DMS 273 (cell line): ENCODE measurements at regions not wholly inside any gene's neighbourhood (a gene's known extent, or its start where the extent isn't known, plus 50 kb on each side); places are given as distances from the start of the nearest gene placed in this dataset.

ENCODE experiments used
- DNase-seq: peaks from one replicate; lab custom pipeline; 2025; ENCODE audit not compliant: unreplicated experiment; lab: John Stamatoyannopoulos, UW

DNA sequence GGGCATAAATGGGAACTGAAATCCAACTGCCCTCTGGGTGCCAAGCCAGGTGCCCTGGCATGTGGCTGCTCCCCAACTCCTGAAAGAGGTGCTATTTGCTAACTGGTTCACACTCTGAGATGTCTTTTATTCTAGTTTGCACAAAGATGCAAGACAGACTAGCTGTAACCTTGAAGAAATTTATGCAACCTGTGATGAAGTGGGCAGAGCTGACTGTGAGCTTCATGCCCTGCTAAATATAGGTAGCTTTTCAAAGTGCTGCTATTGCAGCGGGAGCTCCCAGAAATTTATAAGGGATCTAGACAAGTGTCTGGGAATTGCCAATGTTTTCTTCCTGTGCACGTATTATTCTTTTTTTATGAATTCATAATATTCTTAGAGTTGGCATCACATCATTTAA, 517.5 kb downstream of the RNF144B start:
- DNase-seq: no peak

DNA sequence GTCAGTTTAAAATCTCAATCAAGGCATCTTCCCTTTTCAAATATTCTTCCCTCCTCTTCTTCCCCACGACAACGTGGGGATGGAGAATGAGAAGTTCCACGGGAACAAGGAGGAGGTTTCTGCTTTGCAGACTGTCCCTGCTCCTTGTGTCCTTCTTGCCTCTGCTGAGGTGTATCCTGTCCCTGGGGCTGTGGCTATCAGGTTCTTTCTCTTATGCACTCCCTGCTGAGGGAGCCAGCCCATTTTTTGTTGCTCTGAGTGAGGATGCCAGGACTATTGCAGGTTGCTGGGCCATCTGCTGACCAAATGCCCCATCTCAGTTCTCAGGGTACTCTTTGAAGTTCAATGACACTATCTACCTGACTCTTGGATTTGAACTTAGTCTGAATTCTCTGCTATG, 533.6 kb downstream of the RNF144B start:
- DNase-seq: peak; percentile 4

DNA sequence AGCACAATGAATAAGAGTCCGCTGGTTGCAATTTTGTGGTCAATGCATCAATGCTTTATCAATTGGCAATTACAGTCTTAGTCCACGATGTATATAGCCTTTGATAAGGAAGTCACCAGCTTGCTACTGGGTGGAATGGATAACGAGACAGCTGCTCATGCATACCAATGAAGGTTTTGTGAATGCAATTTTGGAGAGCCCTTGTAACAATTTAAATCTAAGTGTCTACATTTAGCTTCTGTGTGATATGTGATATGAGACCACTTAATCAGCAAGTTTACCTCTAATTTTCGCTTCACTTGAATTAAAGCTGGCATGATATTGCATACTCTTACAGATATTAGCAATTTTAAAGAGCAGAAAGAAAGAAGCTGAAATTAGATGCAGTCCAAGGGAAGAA, 543.9 kb downstream of the RNF144B start:
- peak; percentile 76 for DNase-seq

GRCh38 chr6:18958146-18958545, 571.0 kb downstream of the RNF144B start:
- DNase-seq: no peak

DNA sequence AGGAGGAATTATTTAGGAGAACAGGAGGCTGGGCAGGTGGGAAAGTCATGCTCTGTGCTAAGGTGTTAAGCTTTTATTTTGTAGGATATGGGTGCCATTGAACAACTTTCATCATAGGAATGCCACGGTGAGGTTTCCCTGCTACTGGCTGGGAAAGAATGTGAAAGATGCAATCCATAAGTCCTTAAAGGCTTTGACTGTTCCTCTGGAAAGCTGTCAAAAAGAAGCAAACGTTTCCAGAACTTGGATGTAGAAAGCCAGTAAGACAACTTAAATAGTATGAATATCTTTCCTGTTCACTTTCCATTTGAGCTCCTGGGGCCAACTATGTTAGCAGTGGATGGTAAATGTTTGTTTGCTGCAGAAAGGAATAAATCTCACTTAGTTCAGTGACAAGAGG, 574.4 kb downstream of the RNF144B start:
- DNase-seq: no peak

DNA sequence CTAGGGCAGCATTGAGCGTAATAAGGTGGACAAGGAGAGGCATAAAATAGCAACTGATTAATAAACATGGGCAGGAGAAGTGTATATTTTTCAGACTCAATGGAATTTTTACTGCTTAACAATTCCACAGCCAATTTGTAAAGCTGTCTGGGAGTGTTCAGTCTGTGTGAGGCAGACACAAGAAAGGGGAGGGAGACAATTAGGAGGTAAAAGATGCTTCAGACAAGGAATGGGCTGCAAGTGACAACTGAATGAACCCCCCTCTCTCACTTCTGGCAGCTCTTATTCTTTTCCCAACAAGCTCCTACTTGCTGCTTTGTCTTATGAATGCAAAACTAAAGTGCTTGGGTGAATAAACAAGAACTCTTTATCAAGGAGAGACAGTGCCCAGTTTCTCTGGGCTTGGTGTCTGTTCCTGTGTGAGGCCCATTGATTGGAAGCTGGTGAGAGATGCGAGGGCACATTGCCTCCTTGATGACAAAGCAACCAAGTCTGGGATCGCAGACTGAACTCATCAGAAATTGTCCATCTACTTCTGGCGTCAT, 575.3 kb downstream of the RNF144B start:
- no peak for DNase-seq

DNA sequence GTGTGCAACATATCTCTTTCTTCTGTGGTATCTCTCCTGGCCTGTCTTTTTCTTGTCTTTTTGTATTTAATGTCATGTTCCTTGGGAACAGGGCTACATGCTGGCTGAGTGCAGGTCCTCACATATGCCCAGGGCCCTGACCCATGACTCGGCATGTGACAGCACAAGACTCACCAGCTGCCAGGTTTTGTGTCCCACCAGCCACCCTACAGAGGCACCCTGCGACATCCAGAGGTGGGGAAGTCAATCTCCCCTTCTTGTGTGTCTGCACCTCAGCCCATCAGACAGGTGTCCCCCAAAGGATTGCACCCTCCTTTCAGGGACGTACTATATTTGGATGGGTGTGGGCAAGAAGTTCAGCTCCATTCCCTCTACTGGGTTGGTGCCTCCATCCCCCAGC, 576.3 kb downstream of the RNF144B start:
- no peak for DNase-seq

- DNase-seq: peak; percentile 46
Measured at GRCh38 chr6:18973251-18973650, 586.1 kb downstream of the RNF144B start.

DNA sequence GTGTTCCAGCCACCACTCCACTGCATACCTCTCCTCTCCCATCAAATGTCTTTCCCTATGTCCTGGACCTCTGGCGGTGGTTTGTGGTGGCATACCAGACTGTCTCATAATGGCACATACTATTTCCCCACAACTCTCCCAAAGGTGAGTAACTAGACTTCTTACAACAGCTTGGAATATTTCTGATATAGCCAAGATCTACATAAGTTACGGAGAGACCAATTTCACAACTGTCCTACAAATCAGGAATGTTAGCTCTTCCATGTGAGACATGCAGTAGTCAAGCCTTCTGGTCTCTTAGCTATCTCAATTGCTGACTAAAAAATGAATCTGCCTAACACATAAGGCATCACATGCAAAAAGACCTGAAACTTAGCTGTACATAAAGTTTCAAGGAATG, 588.9 kb downstream of the RNF144B start:
- no peak for DNase-seq

DNA sequence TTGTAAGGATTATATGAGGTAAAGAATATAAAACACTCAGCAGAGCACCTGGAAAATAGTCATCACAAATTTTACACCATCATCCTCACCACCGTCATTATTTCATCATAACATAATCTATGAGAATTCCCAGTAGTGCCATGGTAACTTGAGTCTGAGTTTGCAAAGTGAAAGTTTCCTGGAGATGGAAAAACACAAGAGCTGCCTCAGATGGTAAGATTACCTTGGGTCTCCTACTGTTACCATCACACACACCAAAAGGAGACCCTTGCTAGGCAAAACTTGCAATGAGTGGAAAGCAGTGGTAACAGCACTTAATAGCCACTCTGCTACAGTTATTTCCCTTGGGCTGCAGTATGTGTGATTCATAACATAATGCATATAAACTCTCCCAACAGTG, 589.8 kb downstream of the RNF144B start:
- no peak for DNase-seq

DNA sequence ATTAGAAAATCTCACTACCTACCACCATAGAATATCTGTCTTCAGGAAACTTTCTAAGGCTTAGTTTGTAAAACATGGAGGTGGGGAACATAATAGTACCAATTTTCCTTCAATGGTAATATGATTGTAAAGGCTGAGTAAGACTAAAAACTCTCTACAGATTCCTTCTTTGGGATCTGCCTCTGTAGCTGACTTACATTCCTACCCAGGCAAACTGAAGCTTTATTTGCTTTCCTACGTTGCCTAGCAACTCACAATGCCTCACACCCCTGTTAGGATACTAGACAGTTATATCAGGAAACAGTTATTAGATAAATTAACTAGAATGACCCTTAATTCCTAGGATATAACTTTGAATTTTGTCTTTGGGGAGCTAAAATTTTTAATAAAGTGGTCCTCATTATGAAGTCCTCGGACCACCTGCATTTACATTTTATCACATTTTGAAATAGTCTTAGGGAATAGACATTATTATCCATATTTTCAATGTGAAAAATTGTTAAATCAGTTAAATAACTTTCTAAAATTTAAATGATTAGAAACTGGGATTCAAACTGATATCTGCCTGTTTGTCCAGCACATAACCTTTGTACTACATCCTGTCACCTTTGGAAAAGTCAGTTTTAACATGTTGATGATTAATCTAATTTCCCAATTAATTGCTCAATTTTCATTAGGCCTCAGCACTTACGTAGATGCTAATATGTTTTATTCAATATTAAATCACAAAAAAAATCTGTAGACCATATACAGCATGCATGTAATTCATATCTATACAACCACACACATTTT, 591.4 kb downstream of the RNF144B start:
- peak; percentile 60 for DNase-seq

DNA sequence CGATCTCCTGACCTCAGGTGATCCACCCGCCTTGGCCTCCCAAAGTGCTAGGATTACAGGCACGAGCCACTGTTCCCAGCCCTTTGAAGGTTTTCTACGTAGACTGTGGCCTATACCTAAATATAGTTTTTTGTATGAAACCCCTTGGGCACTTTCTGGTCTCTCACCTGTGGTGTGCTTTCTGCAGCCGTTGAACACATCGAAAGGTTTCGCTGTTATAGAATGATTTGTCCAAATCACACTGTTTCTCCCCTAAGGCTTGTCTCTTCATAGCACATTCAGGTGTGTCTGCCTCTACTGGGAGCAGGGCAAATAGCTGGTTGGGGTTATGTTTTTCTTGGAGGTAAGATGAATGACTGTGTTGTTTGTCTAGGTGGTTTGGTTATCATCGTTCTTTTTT, 597.9 kb downstream of the RNF144B start:
- DNase-seq: no peak

- no peak for DNase-seq
Measured at GRCh38 chr6:18985996-18986395, 598.8 kb downstream of the RNF144B start.

GRCh38 chr6:18988636-18989035, 601.5 kb downstream of the RNF144B start:
- no peak for DNase-seq

GRCh38 chr6:18990059-18990978, 603.2 kb downstream of the RNF144B start:
- peak; percentile 93 for DNase-seq

GRCh38 chr6:18997375-18997826, 610.3 kb downstream of the RNF144B start:
- peak; percentile 62 for DNase-seq

- DNase-seq: no peak
Measured at GRCh38 chr6:19002976-19003560, 615.9 kb downstream of the RNF144B start.

DNA sequence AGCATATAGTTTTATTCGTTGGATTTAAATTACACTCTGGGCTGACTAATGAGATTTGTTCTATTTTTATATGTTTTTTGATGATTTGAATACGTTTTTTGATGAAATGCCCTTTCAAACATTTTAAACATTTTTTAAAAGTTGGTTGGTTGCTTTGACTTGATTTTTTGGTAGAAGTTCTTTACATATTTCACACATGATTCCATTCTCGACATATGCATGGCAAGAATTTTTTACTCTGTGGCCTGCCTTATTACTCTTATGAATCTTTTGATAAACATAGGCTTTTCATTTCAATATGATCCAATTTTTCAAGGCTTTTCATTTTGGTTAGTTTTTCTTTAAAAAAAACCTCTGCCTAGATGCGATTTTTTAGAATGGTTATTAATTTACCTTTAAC, 617.0 kb downstream of the RNF144B start:
- DNase-seq: no peak

DNA sequence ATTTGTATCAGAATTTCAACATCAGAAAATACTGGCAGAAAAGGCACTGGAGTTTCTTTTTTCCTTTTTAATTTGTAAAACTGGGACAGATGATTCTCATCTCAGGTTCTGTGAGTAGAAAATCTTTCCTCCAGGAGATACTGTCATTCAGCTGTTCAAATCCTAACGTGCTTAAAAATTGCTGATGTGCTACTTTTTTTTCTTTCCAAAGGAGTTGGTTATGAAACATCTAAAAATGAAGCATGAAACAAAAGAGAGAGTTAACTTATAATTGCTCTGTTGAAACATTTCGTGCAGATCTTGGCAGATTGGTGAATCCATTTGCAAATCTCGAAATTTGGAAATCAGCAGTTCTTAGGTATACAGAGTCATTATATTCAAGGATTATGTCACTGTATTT, 622.6 kb downstream of the RNF144B start:
- no peak for DNase-seq

GRCh38 chr6:19013026-19013705, 626.0 kb downstream of the RNF144B start:
- DNase-seq: peak; percentile 25

DNA sequence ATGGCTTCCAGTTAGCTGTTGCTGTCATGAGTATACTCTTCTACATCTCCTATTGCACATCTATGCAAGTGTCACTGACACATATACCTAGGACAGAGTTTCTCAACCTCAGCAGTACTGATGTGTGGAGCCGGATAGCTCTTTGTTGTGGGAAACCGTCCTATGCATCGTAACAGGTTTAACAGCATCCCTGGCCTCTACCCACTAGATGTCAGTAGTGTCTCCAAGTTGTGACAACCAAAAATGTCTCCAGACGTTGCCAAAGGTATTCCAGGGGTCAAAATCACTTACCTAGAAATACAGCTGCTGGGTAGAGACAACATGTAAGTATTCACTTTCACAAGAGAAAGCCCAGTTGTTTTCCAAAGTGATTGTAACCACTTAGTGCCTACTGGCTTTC, 637.6 kb downstream of the RNF144B start:
- peak; percentile 83 for DNase-seq
